Testis (tissue), 2 donors: ENCODE measurements at regions not wholly inside any gene's neighbourhood (a gene's known extent, or its start where the extent isn't known, plus 50 kb on each side); places are given as distances from the start of the nearest gene placed in this dataset.

ENCODE experiments used
- POLR2A ChIP-seq: fragments of 450-650 bp; IDR thresholded peaks from one replicate; pipeline ENCODE4 v1.6.1; 2017; ENCODE audit warnings: antibody characterized with exemption, mild to moderate bottlenecking, moderate library complexity
- TF ChIP-seq, protein P1 (sequence below), 3 experiments: fragments of 450-650 bp in 2 of 3; fragments of 200-600 bp in 1 of 3; sonication (generic) in 1 of 3; IDR thresholded peaks; one replicate each; pipeline ENCODE4 v1.5.1; 2016 to 2019; ENCODE audit warnings: antibody characterized with exemption in 3 of 3, mild to moderate bottlenecking in 2 of 3, moderate library complexity in 1 of 3

DNA sequence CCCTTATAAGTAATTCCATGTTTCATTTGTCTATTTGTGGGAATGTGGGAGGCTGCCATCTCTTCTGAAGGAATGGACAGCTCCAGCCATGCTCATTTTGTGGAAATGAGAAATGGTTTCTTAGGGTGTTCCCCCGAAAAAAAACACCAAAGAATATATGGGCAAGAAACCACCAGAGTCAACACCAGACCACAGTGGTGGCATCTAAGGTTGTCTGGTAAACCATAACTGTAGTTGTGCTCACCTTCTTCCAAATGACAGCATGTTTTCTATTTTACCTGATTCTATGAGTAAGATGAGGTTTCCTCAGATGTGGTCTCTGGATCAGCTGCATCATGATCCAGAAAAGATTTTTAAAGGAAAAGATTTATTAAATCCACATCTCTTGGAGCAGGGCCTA, 217.0 kb upstream of the C2CD4B start:
- TF ChIP-seq, protein P1, sequence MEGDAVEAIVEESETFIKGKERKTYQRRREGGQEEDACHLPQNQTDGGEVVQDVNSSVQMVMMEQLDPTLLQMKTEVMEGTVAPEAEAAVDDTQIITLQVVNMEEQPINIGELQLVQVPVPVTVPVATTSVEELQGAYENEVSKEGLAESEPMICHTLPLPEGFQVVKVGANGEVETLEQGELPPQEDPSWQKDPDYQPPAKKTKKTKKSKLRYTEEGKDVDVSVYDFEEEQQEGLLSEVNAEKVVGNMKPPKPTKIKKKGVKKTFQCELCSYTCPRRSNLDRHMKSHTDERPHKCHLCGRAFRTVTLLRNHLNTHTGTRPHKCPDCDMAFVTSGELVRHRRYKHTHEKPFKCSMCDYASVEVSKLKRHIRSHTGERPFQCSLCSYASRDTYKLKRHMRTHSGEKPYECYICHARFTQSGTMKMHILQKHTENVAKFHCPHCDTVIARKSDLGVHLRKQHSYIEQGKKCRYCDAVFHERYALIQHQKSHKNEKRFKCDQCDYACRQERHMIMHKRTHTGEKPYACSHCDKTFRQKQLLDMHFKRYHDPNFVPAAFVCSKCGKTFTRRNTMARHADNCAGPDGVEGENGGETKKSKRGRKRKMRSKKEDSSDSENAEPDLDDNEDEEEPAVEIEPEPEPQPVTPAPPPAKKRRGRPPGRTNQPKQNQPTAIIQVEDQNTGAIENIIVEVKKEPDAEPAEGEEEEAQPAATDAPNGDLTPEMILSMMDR (IDR thresholded peaks at IDR 0.05), result no peak
- no peak for TF ChIP-seq POLR2A
